HG02884 (cell line): ENCODE measurements at regions not wholly inside any gene's neighbourhood (a gene's known extent, or its start where the extent isn't known, plus 50 kb on each side); places are given as distances from the start of the nearest gene placed in this dataset.

ENCODE experiments used
- ATAC-seq: cut with Tn5 transposase; IDR thresholded peaks from one replicate; pipeline ENCODE4 v1.9.1; 2021; ENCODE audit warnings: mild to moderate bottlenecking, moderate library complexity; ENCODE audit not compliant: unreplicated experiment

DNA sequence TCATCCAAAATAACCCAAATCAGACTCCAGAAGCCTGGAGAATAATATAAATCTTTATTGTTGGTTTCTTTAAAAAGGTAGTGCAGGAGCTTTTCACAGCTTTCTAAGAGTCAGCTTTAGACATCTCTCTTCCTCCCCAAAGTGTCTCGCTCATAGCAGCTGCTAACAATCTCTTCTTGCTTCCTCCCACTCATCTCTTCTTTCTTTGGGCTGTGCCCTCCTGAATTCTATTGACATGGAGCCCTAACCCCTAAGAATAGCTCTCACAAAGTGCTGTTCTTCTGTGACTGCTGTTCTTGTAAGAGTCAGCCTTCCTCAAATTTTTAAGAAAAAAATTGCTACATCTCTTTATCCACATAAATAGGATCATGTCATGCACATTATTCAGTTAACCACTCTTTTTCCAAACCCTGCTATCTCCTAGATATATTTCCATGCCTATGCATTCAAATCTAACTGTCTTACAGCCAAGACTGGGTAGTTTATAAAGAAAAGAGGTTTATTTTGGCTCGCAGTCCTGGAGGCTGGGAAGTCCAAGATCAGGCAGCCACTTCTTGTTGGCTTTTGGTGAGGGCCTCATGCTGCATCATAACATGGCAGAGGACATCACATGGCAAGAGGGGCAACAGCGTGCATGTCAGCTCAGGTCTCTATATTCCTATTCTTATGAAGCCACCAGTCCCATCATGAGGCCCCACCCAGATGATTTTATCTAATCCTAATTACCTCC lies 301.0 kb upstream of the POU3F1 start:
- no peak for ATAC-seq

DNA sequence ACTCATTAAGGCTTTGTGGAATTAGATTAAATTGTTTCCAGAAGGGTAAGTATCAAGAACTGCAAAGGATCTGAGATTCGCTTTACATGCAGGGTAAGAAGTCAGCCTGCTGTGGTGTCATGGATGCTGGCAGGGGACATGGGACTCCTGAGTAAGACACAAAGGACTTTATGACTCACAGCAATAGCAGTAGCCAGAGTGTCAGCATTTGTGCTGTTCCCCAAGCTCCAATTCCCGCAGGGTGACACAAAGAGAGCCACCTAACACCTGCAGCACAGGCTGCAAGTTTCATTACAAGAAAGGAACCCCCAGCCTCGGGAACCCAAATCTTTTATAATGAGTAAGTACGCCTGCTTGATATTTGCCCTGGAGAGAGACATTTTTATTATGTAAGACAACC lies 298.1 kb upstream of the POU3F1 start:
- no peak for ATAC-seq

DNA sequence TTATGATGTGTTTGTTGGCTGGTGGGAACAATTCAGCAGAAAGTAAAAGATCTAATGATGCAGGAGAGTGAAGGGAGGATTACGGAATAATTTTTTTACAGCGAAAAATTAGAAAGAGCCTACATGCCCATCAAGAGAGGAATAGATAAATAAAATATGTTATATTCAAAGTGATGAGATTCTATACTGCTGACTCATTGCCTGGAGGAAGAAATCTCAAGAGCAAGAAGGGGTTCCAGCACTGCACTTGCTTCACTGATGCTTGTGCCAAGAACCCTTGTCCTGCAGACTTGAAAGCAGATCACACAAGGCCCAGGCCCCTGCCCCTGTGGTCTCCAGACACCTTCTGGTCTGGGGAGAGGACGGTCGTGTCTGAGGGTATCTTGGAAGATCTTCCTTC lies 295.1 kb upstream of the POU3F1 start:
- ATAC-seq: no peak

DNA sequence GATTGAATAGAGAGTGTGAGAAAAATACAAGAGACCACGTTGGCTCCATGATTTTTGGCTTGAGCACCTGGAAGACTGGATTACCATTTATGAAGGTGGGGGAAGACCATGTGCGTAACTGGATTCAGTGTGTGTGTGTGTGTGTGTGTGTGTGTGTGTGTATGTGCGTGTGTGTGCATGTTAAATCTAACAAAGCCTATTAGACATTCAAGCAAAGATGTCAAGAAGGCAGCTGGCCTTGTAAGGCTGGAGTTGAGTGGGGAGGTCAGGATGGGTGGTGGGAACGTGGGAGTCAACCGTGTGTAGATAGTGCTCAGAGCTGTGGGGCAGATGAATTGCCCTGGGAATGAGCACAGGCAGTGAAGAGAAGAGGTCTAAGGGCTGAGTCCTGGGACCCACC lies 293.8 kb upstream of the POU3F1 start:
- no peak for ATAC-seq

DNA sequence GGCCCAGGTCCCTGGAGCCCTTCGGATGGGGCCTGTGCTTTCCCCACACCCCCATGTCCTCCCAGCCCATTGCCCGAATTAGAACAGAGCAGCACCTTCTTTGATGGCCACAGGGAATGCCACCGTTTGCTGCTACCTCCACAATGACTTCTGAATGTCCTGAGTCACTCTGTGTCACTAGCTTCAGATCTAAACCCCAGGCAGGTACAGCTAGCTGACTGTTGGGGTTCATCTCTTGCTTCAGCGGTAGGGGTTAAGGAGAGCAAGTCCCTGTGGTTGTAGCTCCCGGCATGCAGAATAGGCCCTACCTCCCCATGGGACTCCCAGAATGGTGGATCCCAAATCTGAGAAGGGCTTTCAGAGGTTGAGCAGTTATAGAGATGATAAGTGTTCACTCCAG lies 291.1 kb upstream of the POU3F1 start:
- no peak for ATAC-seq

DNA sequence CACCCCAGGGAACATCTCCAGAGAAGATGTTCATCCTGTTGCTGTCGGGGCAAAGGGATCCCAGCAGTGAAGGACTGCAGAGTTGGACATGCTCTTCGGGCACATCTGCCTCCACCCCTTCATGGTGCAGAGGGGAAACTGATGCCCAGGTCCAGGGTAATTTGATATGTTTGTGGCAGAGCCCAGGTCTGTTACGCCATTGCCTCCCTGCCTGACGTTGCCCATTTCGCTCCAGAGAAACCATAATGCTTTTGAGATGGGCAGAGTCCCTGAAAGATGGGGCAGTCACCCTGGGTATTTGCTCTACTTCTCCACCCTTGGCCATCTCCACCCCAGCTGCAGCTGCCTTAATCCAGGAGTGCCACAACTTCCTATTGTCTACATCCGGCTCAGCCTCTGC lies 290.4 kb upstream of the POU3F1 start:
- no peak for ATAC-seq

DNA sequence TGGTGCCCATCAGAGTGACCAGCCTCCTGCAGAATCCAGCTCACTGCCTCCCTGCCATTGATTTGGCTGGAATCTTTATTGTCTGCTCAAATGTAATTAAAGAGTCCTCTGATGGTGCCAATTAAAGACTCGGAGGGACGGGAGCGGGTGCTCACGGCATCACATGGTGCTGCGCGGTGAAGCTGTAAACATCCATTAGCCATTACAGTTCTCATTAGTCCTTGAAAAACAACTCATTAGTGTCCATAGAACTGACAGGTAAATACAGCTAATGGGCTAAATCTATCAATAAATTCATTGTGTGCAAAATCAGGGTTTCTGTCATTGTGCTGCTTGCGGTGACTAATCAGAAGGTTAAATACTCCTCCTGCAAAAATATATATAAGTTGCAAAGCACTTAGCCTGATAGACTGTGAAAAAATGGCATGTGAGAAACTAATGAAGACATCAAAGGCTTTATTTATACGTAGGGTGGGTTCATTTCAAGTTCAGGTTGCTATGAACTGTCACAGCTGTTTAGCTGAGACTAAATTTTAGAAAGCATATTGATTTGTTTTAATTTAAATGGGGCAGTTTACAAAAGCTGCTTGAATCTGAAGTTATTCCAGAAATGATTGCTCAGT lies 289.8 kb upstream of the POU3F1 start:
- ATAC-seq: no peak

DNA sequence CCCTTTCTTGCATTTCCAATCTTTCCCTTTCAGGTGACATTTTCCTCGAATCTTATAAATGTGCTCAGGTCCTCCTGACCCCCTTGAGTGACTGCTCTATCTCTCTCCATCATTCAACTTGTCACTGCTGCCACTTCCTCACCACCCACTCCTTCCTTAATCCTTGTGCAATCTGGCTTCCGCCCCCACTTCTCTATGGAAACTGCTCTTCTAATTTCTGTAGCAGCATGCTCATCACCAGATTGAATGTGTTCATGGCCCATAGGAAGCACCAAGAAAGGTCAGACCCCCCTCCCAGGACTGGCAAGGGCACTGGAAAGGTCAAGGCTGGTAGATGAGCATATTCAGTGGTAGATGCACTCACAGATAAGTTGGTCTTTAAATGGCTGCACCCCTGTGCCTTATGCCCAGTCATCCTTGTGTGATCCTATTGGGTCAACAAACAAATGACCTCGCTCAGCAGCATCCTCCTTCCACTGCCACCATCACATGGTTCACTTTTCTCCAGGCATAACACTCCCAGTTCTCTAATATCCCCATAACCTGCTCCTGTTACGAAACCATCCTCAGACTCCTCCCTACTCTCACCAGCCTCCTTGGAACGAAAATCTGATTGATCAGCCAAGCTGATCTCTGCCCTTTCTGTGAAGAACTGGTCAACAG lies 288.5 kb upstream of the POU3F1 start:
- ATAC-seq: no peak

DNA sequence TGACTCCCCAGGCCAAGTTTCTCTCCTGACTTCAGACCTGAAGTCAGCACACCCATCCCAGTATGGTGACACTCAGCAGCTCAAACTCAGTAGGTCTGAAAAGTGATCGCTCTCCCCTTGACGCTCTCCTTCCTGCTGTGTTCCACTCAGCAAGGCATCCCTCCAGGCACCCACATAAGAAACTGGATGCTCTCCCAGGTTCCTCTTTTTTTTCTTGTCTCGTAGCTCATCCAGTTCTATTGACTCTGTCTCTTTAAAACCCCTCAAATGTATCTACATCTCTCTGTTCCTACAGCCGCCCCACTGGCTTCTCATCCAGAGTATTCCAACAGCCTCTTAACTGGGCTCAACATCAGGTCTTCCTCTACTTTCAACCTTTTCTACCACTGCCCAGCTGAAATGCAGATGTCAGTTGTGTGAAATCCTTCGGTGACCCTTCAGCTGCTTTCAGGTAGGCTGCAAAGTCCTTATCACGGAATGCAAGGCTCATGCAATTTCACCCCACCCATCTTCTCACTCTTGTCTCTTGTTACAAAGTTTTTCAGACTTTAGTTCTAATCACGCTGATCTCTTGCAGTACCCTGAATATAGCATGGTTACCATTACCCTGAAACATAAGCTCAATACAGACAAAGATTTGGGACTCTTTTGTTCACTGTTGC lies 286.2 kb upstream of the POU3F1 start:
- ATAC-seq: no peak

DNA sequence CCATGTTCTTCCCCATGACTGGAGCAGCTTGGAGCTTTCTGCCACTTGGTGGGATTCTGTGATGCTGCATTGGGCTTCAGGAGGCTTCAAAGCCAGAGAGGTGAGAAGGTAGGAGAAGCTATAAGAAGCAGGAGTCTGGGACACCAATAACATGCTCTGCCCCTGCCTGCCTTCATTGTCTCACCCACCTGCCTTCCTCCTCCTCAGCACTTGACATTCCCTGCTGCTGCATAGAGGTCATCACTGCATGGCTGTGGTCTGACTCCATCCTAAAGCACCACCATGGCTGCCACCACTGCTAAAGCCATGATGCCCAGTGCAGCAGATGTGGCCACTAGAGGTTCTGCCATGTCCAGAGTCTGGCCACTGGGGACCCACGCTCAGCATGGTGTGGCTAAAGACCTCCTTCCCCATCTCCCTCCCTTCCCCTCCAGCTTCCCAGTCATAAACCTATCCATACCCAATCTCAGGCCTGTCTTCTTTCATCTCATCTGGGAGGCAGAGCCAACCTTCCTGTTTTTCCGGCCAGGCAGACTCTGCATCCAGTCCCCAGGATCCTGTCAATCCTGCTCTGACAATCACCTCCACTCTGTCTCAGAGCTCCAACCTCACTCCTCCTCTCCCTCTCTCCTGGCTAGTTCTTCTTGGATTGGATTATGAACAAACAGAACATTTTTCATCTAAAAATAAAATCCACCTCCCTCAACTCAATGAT lies 285.1 kb upstream of the POU3F1 start:
- ATAC-seq: no peak

DNA sequence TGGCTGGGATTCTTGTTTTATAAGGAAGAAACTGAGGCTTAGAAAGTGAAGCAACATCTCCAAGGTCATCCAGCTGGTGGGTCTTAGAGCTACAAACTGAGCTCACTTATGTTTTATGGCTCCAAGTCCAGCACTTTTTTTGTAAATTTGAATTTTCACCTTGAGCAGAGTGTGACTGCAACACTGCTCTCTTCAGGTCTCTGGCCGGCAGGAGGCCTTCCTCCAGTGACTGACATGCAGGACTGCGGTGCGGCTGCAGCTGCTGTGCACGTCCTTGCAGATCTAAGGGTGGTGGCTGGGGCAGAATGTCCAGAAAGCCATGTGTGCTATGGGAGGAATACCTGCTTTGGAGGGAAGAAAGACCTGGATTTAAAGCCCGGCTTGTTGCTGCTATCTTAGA lies 284.2 kb upstream of the POU3F1 start:
- ATAC-seq: no peak

DNA sequence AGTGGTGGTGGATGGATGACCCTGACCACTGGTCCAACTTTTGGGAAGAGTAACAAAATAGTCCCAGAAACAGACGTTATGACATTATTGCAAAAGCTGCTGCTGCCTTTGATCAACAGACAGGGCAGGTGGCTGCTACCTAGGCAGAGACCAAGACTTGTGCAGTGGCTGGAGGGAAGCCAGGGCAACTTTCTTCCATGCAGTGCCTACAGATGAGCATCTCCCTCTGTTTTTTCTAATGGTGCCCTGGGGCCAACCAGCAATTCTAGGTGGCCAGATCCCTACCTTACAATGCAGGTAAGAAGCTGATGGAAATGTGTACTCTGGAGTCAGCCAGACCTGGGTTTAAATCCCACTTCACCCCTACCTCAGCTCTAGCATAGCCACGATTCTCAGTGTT lies 283.1 kb upstream of the POU3F1 start:
- no peak for ATAC-seq

DNA sequence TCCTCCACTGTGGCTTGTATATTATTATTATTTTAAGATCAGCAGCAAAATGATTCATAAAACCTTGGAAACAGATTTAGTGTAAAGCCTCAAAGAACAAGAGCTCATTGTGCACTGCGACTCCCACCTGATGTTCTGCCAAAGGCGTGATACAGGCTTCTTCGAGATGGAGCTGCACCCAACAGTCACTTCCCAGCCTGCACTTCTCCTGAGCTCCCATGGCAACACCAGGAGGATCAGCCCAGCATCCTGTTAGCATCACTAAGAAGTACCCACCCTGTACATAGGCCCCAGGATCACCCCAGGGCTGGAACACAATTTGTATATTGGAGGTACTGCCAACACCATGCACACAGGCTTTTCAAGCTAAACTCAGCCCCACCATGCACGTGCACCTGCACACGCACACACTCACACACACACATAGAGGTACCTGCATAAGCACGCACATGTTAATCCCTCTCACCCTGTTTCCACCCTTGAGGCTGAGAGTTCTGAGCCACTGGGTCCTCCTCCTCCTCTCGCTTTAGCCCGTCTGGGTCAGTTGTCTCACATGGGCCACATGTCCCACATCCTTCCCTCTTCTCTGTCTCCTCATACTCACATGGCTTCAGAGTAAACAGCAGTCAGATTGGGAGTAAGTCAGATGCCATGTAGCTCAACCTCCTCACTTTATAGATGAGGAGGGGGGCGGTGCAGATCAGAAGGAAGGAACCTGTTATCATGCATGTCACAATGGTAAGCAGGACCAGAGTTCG lies 281.9 kb upstream of the POU3F1 start:
- no peak for ATAC-seq

DNA sequence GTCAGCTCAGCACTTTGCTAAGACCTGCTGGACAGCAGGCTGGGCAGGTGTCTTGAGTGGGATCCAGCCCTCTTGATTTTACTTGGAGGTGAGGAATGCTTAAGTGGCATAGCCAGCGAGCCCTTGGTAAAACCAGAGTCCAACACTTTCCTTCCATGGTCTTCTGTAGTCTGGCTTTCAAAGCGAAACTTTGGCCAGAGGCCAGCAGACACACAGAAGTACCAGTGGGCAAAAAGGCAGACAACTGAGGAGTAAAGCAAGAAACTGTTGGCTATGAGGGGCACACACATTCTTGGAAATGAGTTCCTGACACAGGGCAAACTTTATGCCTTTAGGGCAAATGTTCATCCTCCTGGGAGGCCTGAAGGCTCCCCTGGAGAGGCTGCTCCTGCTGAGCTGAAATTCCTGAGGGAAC lies 281.0 kb upstream of the POU3F1 start:
- ATAC-seq: no peak

DNA sequence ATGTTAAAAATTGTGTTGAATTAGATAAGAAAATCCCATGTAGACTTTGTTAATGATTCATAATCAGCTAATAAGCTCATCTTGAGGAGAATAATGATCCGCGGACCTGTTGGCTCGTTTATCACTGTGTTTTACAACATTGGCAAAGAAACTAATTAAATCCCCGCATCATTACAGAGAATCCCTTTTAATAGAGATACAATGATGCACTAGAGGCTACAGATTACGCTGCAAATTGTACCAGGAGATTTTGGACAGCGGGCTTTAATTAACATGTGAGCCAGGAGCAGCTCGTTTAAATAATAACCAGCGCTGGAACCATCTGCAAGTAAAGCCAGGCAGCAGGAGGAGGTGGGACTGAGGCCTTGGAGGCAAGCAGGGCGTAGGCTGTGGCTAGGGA lies 280.3 kb upstream of the POU3F1 start:
- ATAC-seq: no peak

DNA sequence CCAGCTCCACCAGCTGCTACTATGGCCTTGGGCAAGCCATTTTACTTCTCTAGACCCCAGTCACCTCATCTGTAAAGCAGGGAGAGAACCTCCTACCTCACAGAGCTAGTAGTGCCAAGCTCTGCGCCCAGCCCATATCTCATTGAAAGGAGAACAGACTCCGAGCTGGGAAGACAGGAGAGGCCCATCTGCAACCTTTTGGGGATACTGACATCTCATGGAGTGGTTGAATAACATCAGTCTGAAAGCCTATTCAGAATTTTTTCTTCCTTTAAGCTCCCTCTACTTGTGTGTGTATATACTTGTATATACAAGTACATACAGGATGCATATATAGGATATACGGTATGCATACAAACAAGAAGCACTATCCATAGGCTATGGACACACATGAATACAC lies 279.5 kb upstream of the POU3F1 start:
- no peak for ATAC-seq

DNA sequence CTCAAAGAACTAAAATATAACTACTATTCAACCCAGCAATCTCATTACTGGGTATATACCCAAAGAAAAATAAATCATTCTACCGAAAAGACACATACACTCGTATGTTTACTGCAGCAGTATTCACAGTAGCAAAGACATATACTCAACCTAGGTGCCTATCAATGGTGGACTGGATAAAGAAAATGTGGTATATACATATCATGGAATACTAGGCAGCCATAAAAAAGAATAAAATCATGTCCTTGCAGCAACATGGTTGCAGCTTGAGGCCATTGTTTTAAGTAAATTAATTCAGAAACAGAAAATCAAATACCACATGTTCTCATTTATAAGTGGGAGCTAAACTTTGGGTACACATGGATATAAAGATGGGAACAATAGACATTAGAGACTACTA lies 266.2 kb upstream of the POU3F1 start:
- ATAC-seq: no peak

DNA sequence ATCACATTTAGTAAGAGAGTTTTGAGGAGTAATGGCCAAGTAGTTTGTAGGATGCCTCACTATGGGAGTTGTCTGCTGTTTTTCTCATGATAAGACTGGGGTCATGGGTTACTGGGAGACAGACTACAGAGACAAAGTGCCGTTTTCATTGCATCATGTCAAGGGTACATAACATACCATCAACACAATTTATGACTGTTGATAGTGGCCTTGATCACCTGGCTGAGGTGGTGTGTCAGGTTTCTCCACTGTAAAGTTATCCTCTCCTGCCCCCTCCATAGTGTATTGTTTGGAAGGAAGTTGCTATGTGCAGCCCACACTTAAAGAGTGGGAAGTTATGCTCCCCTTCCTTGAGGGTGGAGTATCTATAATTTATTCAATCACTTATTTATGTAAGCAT lies 263.5 kb upstream of the POU3F1 start:
- ATAC-seq: no peak

DNA sequence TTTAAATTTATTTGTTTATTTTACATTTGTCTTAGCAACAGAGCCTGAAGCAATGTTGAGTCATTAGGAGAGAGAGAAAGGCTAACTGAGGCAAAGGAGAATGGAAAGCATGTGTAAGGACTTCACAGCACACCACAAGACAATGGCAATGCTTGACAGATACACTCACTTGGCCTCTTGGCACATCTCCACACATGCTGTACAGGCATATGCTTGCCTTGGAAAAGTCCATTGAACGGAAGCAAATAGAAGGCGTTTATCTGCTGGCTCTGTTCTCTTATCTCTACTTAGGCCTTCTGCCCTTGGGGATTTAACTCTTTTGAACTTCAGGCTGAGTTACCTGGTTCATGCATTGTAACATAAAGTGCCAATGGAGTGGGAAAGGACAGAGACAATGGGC lies 262.2 kb upstream of the POU3F1 start:
- ATAC-seq: no peak

DNA sequence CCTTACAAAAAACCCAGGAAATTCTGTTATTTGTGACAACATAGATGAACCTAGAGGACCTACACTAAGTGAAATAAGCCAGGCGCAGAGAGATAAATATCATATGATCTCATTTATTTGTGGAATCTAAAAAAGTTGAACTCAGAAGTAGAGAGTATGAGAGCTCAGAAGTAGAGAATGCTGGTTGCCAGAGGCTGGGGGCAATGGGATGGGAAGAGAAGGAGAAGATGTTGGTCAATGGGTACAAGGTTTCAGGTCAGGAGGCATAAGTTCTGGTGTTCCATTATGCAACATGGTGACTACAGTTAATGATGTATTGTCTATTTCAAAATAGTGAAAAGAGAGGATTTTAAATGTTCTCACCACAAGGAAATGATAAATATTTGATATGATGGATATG lies 259.1 kb upstream of the POU3F1 start:
- no peak for ATAC-seq

DNA sequence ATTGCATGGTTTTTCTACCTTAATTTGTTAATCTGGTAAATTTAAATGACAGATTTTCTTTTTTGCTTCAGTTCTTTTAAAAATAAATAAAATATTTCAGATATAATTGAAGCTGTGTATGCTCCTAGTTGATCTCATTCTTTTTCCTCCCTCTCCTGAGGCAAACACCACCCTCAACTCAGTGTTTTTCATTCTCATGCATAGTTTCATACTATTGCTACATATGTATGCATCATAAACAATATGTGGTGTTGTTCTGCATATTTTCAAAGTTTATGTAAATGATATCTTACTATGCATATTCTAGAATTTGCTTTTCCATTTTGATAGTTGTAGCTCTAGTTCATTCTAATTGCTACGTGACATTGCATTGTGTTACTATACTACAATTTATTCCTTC lies 257.2 kb upstream of the POU3F1 start:
- no peak for ATAC-seq
